Fibroblast of peridontal ligament (primary cell): ENCODE measurements at regions not wholly inside any gene's neighbourhood (a gene's known extent, or its start where the extent isn't known, plus 50 kb on each side); places are given as distances from the start of the nearest gene placed in this dataset.
A peak's percentile ranks its signal among the peaks of the same experiment; 100 is the strongest.
"Not testable (repeated sequence)": the region's sequence is repeated elsewhere in the genome, so short reads cannot be mapped to it uniquely, and the experiment has no call there.

Experiments
- DNase-seq: peaks from one replicate; pipeline ENCODE4 v3.0.0-alpha.2; 2010; ENCODE audit errors: extremely low read depth

DNA sequence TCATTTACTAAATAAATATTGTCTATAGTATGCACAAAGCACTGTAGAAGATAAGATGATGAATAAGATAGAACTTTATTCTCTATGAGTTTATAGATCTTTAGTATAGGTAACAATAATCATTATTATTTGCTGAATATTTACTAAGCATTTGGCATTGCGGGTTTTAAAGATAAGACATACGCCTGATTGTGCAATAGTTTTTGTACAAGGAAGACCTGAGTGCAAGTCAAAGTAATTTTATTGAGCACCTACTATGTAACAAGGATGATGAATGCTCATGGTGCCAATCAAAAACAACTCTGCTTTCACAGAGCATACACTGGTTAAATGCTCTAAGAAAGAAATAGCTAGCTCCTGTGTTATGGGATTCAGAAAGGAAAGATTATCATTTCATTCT, 1461.7 kb upstream of the FLRT2 start:
- no peak for DNase-seq

DNA sequence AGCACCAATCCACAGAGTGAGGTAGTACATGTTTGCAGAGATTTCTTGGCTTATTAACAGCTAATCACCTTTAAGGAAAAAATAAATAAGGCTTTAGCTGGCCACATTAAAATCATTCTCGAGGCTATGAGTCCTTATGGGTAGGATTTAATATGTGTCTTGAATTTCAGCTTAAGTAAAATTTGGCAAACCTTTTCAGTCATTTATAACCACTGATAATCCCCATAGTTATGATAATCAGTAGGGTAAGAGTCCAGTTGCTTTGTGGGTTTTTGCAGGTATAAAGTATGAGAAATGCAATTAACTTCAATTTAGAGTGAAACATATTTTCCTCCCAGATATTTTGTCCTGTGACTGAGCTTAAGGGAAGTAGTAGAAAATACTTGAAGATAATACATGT, 1458.9 kb upstream of the FLRT2 start:
- DNase-seq: no peak

DNA sequence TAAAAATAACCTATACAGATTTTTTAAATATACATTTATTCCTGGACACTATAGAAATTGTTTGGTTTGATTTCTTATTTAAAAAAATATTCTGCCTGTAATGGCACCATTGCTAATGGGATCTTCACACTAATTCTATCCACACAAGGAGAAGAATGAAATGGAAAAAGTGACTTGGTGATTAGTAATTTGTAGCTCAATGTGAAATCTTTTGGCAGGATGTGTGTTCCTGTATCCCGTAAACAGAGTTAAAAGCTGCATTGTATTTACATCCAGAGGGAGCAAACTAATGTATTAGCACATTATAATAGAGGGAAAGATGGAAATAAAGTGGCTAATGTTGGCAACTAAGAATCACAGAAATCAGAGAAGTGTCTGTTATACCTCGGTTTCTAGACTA, 1455.3 kb upstream of the FLRT2 start:
- no peak for DNase-seq

DNA sequence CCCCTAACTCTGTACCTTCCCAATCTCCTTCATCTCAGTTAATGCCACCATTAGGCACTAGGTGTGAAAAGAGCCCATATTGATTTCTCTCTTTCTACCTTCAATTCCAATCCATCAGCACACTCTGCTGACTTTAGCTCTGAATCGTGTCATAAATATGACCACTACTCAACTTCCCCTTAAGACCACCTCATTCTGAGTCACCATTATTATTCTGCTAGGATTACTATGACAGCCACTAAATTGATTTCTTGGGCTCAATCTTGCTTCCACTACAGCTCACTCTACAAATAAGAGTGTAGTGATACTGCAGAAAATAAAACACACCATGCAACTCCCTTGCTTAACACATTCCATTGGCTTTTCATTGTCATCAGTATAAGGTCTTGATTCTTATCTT, 1449.0 kb upstream of the FLRT2 start:
- DNase-seq: no peak

DNA sequence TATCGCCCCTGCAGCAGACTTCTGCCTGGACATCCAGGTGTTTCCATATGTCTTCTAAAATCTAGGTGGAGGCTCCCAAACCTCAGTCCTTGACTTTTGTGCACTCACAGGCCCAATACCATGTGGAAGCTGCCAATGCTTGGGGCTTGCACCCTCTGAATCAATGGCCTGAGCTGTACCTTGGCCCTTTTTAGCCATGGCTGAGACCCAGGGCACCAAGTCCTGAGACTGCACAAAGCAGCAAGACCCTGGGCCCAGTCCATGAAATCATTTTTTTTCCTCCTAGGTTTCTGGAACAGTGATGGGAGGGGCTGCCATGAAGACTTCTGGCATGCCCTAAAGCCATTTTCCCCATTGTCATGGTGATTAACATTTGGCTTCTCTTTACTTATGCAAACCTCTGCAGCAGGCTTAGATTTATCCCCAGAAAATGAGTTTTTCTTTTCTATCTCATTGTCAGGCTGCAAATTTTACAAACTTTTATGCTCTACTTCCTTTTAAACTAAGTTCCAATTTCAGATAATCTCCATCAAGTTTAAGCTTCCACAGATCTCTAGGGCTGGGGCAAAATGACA, 1445.8 kb upstream of the FLRT2 start:
- no peak for DNase-seq

DNA sequence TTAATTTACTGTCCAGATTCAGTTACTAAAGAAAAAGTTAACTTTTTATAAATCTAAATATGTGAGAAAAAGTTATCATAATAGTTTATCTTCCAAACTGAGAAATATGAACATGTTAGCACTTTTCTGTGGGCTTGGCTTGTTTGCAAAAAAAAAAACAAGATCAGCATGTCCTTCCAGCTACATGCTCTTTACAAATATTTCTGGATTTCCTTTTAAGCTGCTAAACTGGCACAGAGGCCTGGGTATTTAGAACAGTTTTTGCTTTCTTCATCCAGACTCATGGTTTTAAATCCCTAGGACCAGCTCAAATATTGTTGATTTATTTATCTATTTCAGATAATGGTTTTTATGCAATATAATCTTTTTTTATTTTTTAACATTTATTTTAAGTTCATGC, 1444.5 kb upstream of the FLRT2 start:
- no peak for DNase-seq

DNA sequence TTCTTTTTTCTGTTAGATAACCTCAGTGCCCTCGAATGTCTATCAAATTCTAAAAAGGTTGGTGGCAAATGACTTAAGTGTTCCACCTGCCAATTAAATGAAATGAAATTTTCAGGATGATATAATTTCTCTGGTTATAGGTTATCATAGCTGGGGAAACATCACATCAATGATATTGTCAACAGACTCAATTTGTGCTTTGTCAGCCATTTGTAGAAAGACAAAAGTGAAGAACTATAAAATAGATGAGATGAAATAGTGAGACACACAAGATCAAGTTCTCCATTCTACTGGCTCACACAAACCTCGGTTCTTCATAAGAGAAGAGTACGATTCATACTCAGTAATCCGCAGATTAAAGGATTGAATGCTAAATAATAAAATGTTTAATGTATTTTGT, 1443.2 kb upstream of the FLRT2 start:
- DNase-seq: no peak

DNA sequence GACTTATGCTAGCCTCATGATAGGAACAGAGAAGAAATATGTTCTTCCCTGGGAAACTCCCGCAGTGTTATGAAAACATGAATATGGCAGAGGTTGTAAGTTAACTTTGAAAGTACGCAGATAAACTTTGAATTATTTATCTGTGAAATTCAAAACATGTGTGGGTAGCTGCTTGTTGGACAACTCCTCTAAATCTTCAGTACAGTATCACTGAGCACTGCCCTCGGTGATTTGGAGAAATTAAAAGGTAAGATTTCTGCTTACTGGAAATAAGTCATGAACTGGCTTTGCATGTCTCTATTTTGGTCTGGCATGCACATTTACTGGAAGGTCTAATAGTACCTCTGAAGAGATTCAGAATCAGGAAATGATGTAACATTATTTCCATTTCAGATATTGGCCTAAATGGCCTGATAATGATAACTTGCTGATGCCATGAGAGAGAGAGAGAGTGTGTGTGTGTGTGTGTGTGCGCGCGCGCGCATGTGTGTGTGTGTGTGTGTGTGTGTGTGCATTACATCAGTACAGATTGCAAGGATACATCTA, 1441.9 kb upstream of the FLRT2 start:
- DNase-seq: peak; percentile 31

DNA sequence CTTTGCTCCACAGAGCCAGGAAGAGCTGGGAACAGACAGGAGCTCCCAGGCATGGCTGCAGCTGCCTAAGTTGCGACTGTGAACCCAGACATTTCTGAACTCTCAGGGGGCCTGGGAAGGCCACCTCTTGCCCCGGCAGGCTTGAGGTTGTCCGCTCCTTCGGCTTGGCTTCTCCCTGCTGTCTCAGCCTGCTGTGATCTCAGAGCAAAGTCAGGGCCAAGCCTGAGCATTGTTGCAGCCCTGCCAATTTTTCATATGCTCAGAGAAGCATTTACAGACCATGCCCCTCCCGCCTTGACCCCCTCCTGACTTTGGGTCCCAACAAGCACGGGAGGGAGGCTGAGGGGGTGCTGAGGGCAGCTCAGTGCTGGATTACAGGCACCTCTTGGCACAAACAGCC, 1439.1 kb upstream of the FLRT2 start:
- no peak for DNase-seq

DNA sequence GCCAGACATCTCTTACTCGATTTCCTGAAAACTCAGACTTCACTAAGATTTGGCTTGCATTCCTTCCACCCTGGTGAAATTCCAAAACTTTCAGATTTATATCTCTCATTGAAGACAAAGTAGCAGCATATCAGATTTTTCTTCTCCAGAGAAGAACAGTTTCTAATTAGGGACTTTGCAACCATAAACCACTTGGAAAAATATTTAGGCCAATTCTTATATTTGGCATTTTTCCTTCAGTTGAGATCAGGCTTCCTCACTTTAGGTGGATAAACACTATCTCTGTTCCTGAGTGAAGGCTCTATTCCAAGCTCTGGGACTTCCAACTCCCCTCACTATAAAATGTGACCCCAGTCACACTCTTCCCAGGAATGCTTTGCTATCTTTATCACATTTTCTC, 1434.3 kb upstream of the FLRT2 start:
- no peak for DNase-seq

DNA sequence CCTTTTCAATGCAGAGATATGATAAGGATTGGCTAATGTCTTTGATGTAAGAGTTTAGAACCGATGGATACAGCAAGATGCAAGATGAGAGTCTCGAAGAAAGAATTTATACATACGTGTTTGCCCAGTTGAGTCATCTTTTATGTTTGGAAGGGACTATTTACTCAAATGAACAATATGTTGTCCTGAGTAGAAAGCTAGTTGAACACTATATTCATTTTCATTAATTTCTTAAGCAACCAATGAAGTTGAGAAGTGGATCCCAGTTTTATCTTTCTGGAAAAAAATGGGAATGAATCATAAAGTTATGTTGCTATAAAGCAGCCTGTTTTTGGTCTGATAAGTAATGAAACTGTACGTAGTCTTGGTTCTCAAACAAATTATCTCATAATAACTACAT, 1431.7 kb upstream of the FLRT2 start:
- DNase-seq: no peak

DNA sequence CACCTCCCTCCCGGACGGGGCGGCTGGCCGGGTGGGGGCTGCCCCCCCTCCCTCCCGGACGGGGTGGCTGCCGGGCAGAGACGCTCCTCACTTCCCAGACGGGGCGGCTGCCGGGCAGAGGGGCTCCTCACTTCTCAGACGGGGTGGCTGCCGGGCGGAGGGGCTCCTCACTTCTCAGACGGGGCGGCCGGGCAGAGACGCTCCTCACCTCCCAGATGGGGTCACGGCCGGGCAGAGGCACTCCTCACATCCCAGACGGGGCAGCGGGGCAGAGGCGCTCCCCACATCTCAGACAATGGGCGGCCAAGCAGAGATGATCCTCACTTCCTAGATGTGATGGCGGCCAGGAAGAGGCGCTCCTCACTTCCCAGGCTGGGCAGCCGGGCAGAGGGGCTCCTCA, 1430.4 kb upstream of the FLRT2 start:
- not testable (repeated sequence) for DNase-seq

DNA sequence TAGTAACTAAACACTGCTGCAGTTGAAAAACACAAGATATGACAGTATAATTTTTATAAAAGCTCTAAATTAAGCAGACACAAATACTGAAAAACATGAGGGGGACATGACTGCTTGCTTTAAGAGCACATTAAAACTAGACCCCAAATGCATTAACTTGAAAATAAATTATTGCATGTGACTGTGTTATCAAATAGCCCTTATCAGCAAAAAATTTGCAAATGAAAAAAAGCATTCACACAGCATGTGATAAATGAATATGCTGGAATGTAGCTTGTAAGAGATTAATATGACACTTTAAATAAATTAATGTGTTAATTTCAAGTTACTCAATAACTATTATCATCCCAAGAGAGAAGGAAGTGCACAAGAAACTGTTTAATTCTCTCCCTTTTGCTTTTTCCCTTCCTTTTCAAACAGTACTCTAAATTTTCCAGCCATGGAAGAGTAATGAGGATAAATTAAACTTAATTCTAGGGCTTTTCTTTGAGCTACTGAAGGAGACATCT, 1422.1 kb upstream of the FLRT2 start:
- no peak for DNase-seq

DNA sequence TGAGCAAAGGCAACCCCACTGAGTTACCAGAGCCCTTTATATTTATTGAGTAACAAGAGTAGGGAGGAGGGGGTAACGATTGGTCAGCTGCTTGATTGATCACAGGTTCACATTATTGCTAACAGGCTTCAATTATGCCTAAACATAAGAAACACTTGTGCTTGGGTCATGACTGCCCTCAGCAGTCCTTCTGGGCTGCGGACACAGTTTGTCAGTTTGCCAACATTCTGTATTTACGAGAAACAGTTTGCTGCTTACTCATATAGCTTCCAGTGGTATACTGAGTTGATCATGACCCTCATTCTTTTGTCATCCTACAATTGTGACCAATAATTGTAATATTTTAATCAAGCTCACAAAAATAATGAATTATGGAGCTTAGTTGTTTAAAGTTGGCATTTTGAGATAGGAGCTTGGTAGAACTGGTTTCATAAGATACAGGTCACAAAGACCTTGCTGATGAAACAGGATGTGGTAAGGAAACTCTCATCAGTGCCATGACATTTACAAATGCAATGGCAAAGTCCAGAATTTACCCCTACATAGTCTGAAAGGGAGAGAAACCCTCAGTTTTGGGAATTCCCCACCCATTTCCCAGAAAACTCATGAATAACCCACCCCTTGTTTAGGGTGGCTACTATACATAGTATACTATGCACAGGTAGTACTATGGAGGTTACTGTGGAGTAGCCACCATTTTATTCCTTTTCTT, 1421.0 kb upstream of the FLRT2 start:
- no peak for DNase-seq

DNA sequence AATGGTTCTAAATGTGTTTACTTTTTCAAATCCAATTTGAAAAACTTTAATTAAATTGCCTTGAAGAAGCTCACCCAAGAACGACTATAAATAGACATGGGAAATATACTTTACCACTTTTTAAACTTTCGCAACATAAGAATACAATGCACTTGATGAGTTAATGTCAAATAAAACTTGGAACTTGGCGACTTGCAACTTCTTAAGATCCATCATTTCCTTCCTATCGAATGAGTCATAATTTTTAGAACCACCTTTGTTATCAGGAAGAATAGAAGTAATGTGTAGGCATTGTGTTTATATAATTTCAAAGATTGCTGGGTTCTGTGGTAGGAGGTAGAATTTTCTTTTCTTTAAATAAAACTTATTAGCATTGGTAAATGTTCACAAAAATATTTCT, 1417.4 kb upstream of the FLRT2 start:
- no peak for DNase-seq

DNA sequence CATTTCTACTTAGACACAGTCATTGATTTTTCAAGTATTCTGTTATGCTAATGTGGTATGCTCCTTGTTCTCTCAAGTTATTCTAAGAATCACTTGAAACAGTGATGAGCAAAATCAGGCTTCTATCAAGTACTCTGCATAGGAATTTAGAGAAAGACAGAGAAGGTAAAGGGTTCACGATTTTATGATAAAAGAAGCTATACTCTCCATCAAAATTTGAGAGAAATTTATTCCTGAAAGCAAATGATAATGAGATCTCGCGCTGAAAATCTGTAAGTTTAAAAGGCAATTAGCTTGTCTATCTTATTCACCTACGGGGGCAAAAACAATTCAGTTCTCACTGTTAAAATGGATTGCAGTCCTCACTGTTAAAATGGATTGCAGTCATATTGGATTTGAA, 1404.3 kb upstream of the FLRT2 start:
- DNase-seq: no peak

DNA sequence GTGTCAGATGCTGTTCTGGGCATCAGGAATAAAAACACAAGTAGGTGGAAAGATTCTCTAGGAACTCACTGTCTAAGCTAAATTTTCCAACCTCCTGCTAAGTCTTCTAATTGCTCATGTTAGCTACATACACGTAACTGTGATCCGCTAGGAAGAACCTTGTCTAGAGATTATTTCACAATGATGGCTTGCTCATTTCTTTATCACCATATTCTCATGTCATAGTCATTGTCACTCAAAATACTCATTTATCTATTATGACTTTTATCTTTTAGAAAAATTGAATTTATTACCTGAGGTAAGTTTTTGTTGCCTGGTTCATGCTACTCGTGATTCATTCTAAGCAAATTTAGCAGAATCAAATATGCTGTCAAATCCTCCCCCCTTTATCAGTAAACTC, 1402.4 kb upstream of the FLRT2 start:
- no peak for DNase-seq

DNA sequence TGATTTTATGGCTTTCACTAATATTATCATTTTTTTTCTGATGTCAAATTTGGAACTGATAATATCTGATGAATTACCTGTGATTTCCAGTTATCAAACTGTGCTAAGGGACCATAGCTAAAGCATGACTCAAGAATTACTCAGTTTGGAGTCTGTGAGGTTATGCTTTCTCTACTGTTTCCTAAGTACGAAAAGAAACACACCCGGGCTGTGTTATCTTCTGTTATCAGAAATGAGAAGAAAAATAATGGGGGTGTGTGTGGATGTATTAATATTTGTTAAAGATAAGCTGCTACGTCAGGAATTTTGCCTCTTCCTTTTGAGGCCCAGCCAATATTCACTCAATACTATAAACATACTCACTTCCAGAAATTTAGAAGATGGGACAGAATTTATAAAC, 1401.9 kb upstream of the FLRT2 start:
- DNase-seq: no peak

DNA sequence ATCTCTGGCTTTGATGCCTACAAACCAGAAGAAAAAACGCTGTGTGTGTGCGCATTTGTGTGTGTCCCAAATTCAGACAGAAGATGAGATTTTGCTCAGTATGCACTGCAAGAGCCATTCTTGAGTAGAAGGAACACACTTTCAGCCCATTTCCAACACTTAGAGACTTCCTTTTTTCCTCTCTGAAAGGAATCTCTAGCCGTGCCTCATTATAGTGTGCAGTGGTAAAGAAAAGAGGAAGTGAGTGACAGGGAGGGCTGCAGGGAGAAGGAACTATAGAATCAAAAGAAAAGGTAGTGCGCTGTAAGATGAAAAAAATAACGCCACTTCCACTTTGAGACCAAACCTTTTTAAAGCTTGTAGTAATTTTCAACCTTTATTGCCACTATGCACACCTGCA, 1400.9 kb upstream of the FLRT2 start:
- no peak for DNase-seq

DNA sequence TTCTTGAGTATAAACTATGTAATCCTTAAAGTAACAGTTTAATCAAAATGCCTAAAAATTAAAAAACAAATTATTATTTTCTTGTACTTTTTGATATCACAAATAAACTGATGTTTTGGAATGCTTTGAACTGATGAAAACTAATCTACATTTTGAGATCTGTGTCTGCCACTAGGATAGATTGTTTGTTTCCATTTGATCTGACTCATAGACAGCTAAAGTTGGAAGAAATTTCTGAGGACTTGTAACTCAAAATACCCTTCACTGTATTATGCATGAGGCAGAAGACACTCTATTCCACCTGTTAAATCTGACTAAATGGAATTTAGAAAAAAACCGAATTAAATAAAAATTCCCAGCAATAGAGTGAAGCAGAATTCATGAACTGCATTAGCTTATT, 1400.0 kb upstream of the FLRT2 start:
- DNase-seq: no peak

DNA sequence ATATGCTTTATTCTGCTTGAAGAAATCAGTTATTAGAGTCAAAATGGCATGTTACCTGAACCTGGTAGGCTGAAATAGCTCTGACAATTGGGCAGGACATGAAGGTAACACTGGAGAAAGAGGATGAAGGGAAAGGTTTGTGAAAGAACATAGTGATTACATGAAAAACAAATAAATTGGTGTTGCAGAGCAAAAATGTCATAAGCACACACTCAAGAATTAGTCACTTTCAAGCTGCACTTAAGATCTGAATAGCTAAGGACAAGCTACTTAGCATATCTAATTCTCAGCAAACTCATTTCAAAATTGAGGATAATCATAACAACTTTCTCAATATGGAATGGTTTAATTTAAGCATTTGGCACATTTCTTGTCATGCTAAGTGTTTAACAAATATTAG, 1398.0 kb upstream of the FLRT2 start:
- no peak for DNase-seq

DNA sequence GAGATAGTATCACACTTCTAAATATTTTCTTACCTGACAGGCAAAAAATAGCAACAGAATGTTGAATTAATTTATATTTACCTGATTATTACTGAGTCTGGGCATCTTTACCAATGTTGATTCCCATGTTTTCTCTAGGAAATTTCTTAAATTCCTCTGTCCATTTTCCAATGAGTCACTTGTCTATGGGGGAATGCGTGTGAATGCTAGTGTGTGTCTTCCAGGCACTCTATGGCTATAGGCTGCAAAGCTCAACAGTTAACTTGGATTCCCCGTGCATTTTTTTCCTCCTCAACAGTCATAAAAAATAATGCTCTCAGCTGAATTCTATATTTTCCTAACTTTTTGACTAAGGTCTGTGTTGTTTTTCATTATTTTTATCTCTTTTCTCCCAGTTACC, 1385.8 kb upstream of the FLRT2 start:
- DNase-seq: no peak

DNA sequence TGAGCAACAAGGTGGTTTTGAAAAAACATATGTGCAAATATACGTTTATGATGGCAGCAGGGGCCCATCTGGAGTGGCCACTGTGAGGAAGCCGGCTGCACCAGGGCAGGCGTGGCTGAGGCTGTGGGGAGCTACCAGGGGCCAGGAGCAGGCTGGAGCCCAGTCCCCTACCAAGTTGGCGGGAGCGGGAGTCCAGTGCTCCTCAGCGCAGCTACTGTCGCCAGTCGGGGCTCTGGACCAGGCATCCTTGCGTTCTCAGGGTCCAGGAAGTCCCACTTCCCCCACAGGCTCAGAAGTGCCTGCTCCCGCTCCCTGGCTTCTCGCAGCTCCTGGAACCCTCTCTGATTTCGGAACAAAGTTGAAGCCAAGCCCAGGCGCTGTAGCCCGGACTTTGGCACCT, 1377.5 kb upstream of the FLRT2 start:
- DNase-seq: no peak

DNA sequence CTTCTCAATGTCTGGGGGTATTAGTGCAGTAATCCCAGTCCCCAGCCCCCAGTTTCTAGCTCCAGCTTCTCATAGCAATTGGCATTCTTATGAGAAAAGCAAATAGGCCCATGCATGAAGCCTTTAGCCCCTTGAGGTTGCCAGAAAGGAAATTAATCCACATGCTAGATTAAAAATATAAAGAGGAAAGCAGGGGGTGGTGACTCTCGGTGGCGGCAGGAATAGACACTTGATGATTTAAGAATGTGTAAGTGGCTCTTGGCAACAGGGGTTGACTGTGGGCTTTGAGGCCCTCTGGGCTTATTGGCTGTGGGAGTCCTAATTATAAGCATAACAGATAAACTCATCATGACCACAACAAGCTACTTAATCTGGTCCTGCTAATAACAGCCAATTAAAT, 1367.3 kb upstream of the FLRT2 start:
- DNase-seq: no peak
